ENCODE measurements at regions not wholly inside any gene's neighbourhood (a gene's known extent, or its start where the extent isn't known, plus 50 kb on each side); places are given as distances from the start of the nearest gene placed in this dataset.

- no peak for DNase-seq
Measured at GRCh38 chr21:16519036-16519435, 789.3 kb downstream of the USP25 start.

GRCh38 chr21:16519644-16520043 lies 789.9 kb downstream of the USP25 start:
- DNase-seq: no peak

GRCh38 chr21:16522548-16522947 lies 792.8 kb downstream of the USP25 start:
- no peak for DNase-seq

- DNase-seq: no peak
Measured at GRCh38 chr21:16530656-16531055, 800.9 kb downstream of the USP25 start.

- DNase-seq: no peak
Measured at GRCh38 chr21:16532840-16533239, 803.1 kb downstream of the USP25 start.

- no peak for DNase-seq
Measured at GRCh38 chr21:16533692-16534407, 804.1 kb downstream of the USP25 start.

GRCh38 chr21:16534408-16535101 lies 804.8 kb downstream of the USP25 start:
- DNase-seq: no peak

- DNase-seq: no peak
Measured at GRCh38 chr21:16535102-16535422, 805.3 kb downstream of the USP25 start.

GRCh38 chr21:16535626-16536025 lies 805.8 kb downstream of the USP25 start:
- no peak for DNase-seq

- no peak for DNase-seq
Measured at GRCh38 chr21:16536140-16536539, 806.4 kb downstream of the USP25 start.

- no peak for DNase-seq
Measured at GRCh38 chr21:16536643-16537434, 807.1 kb downstream of the USP25 start.

- DNase-seq: no peak
Measured at GRCh38 chr21:16537501-16537900, 807.7 kb downstream of the USP25 start.

GRCh38 chr21:16538405-16538804 lies 808.6 kb downstream of the USP25 start:
- DNase-seq: no peak

GRCh38 chr21:16538936-16539440 lies 809.2 kb downstream of the USP25 start:
- no peak for DNase-seq

GRCh38 chr21:16540966-16541727 lies 811.4 kb downstream of the USP25 start:
- DNase-seq: no peak

- DNase-seq: no peak
Measured at GRCh38 chr21:16550118-16550517, 820.3 kb downstream of the USP25 start.

GRCh38 chr21:16550917-16551741 lies 821.3 kb downstream of the USP25 start:
- DNase-seq: no peak

GRCh38 chr21:16552880-16553279 lies 823.1 kb downstream of the USP25 start:
- no peak for DNase-seq

GRCh38 chr21:16554503-16554902 lies 824.7 kb downstream of the USP25 start:
- no peak for DNase-seq

- DNase-seq: no peak
Measured at GRCh38 chr21:16563116-16563515, 833.3 kb downstream of the USP25 start.

GRCh38 chr21:16563795-16564194 lies 834.0 kb downstream of the USP25 start:
- no peak for DNase-seq

GRCh38 chr21:16568244-16568643 lies 838.5 kb downstream of the USP25 start:
- DNase-seq: no peak
